NCI-H2227 (cell line): ENCODE measurements at regions not wholly inside any gene's neighbourhood (a gene's known extent, or its start where the extent isn't known, plus 50 kb on each side); places are given as distances from the start of the nearest gene placed in this dataset.
"Not testable (repeated sequence)": the region's sequence is repeated elsewhere in the genome, so short reads cannot be mapped to it uniquely, and the experiment has no call there.

Experiments
- DNase-seq: peaks from one replicate; lab custom pipeline; 2025; ENCODE audit not compliant: unreplicated experiment; lab: John Stamatoyannopoulos, UW

DNA sequence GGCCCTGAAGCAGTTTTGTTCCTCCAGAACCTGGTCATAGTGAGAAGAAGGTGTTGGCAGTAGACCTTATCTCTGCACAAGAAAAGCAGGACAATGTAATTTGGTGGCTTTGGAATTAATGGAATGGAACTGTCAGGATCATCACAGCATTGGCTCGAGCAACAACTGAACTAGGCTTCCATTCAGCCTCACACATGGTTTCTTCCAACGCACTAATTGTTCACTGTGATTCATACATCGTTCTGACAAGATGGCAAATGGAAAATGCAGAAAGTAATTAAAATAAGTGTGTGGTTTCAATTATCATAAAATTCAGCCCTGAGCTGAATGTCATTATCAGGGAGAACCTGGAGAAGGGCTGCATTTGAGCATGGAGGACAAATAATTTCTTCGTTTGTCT is 80.6 kb downstream of the MFSD1 start:
- no peak for DNase-seq

- DNase-seq = no peak
Observed at GRCh38 chr3:158896729-158897128, 94.9 kb downstream of the MFSD1 start.

DNA sequence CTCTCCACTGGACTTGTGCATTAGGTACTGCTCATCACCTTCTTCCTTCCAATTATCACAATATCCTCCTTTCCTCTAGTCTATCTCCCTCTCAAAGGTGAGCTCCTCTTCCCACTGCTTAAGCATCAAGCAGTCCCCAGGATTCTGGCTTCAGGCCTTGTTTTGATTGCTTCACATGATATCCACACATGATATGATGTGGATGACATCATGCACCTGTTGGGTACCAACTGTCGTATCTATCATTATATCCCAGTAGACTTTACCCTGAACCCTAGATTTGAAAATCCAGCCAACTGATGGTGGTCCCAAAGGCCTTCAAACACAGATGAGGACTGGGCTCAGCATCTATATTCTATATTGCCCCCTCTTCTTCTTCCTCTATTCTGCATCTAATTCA is 104.9 kb downstream of the MFSD1 start:
- no peak for DNase-seq

DNA sequence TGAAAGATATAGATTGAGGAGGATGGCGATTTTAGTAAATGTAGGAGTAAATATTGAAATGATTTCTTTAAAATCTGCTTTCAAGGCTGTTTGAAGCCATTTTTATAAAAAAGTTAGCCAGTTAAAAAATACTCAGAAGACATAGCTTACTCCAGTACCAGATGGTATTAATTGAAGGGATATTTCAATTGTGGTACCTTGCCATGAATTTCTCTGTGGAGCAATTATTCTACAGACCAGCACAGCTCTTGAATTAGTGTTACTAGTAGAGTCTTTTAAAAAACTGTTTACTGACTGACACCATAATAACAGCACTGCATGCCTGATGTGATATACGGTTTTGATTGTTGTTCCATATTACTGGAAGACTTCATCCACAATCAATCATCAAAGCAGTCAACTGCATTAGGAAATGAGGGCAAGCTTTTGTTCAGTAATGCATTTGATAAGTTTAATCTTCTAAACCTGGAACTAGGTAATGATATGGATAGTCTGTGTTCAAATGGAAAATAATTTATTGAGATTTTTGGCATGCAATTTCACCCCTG is 106.4 kb downstream of the MFSD1 start:
- no peak for DNase-seq

- DNase-seq = no peak
Observed at GRCh38 chr3:158909870-158910269, 108.0 kb downstream of the MFSD1 start.

GRCh38 chr3:158911586-158911985 is 109.7 kb downstream of the MFSD1 start:
- no peak for DNase-seq

DNA sequence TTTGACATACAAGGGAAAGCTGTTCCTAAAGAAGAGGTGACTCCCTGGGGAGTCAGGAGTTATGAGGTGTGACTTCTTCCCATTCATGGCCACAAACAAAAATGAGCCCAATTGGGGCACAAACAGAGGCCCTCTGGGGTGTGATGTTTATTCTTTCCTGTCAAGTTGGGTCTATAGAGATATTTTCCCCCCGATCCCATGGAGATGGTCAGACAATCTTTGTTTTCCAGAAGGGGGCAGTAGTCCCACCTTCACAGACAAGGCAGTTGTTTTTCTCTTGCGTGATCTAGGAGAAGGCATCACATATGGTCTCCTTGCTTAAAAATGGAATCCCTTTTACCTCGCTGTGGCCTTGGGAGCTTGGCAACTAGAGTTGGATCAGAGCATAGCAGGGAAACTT is 110.3 kb downstream of the MFSD1 start:
- no peak for DNase-seq

DNA sequence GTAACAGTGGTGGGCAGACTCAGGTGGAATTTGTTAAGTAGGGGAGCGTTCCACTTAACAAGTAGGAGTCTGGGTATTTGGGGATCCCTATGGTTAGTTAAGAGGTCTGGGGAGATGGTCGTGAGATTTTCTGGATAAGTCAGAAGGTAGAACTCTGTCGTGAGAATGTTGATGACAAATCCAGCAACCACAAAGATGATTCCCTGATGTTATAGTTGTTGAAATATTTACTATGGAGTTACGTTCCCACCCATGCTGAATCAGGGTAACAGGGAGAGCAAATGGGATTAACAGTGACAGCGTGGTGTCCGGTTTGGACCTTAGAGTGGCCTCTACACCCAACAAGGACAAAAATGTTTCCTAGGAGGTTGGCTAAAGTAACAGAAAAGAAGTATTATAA is 110.8 kb downstream of the MFSD1 start:
- DNase-seq = no peak

DNA sequence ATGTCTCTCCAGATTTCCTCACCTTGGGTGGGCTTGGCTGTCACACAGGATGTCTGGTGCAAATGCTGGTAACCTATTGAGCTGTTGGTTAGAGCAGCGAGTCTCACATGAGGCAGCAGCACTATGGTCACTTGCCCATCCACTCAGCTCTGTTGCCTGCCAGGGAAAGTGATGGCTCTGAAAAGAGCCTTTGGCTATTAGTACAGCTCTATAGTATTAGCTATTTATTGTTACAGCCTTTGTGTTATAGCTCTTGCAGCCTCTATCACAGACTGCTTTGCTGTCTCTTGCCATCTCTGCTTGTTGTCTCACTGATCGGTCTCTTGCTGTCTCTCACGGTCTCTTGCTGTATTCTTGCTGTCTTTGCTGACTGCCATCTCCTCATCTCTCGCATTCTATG is 114.3 kb downstream of the MFSD1 start:
- no peak for DNase-seq

DNA sequence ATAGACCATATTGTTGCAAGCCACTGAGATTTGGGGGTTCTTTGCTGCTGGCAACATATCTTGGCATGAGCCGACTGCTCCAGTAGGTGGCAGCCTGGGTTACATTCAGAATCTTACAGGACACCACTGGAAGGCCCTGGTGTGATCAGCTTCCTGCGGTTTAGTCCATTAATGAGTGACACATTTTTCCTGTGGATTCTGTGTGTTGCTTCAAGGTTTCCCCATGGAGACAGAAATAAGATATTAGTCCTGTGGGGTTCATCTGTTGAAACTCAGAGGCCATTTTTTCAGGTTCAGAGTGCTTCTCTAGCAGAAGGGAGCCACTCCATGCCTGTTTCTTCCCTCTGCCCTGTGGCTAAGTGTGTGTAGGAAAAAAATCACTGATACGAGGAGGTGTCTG is 116.2 kb downstream of the MFSD1 start:
- peak; percentile 60 for DNase-seq

DNA sequence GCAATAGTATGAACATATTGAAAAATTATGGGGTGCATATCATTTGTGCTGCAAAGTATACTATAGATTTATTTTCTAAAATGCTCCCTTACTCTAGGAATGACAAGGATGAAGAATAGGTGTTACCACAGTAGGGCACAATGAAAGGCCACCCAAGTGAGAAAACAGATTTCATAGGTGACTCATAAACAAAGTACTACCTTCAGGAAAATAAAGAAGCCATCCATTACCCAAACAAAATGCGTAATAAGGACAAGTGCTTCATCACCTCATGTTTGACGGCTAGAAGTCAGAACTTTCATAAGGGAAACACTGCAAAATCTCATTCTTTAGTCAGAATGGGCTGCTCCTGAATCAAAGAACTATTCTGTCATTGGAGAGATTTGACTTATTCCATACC is 116.6 kb downstream of the MFSD1 start:
- no peak for DNase-seq

GRCh38 chr3:158920371-158920770 is 118.5 kb downstream of the MFSD1 start:
- DNase-seq = no peak

DNA sequence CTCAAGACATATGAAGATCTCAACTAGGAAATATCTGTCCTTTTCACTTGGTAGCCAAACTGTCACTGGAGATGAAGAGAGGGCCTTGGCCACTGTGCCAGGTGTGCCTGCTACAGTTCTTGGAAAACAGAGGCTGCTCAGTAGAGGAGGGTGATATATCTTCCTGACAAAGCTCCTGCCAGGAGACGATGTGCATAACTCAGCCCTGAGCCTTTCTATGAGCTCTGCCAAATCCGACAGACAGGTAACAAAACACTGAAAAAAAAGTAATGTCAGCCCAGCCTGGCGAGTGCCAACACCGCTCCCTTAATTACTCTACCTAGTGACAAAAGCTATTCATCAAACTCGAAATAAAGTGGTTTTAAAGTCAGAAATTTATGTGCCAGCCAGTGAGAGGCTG is 123.2 kb downstream of the MFSD1 start:
- DNase-seq = no peak

- DNase-seq = no peak
Observed at GRCh38 chr3:158925828-158926494, 124.1 kb downstream of the MFSD1 start.

DNA sequence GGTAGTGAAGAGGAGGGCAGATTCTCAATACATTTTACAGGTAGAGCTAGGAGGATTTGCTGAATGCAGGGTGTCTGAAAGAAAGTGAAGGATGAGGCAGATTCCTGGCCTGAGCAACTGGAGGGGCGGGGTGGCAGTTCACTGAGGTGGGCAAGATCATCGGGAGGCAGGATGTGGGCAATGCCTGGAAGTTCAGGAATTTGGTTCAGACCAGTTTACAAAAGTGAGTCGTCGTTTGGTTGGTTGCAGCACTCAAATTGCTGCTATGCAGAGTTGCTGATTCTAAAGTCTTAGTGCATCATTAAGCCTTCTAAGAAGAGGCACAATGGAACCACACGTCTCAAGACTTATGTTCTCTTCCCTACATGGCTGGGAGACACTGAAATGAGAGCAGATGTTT is 134.0 kb downstream of the MFSD1 start:
- no peak for DNase-seq

- no peak for DNase-seq
Observed at GRCh38 chr3:158936530-158937113, 134.8 kb downstream of the MFSD1 start.

GRCh38 chr3:158950178-158950901 is 148.5 kb downstream of the MFSD1 start:
- DNase-seq = no peak

- DNase-seq = no peak
Observed at GRCh38 chr3:158953131-158953530, 151.3 kb downstream of the MFSD1 start.

GRCh38 chr3:158954420-158954819 is 152.6 kb downstream of the MFSD1 start:
- no peak for DNase-seq

GRCh38 chr3:158957777-158958176 is 155.9 kb downstream of the MFSD1 start:
- DNase-seq = not testable (repeated sequence)

DNA sequence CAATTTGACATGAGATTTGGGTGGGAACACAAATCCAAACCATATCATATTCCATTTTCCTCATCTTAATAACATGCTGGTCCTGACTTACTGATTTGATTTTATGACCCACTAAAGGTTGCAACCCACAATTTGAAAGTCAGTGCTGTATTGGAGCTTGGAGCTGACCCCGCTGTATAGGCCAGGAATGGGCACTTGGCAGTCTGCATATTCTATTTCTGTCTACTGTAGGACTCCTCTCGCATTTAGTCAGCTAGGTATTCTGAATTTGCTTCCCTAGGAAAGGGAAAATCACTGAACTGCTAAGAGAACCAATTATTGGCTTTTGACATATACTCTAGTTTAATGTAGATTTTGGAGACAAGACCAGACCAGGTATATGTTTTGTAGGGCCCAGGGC is 157.0 kb downstream of the MFSD1 start:
- no peak for DNase-seq

DNA sequence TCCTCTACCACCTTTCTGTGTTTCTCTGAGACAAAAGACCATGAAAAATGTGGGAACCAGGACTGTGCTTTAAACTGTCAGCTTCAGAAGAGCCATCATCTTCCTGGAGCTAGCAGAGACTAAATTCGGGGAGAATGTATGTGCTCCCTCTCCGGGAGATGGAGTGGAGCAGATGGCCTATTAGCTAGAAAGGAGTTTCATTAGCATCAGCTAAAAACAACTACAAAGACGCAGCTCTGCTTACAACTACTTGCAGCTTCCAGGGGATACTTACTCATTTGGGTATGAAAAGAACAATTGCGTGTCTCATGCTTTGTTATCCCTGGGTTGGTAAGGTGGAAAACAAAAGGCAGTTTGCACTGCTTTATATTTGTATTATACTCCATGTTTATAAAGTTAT is 159.6 kb downstream of the MFSD1 start:
- no peak for DNase-seq
